HFF-Myc (cell line): ENCODE measurements at regions not wholly inside any gene's neighbourhood (a gene's known extent, or its start where the extent isn't known, plus 50 kb on each side); places are given as distances from the start of the nearest gene placed in this dataset.

Experiments used
- DNase-seq: peaks from one replicate; pipeline ENCODE4 v3.0.0-alpha.2; 2011; ENCODE audit warnings: low read depth; ENCODE audit errors: extremely low read depth
- H3K4me3 ChIP-seq: replicated peaks from 2 replicates; pipeline ENCODE4 v1.5.1; 2011; ENCODE audit warnings: low read depth, mild to moderate bottlenecking, control low read depth, low read length
- CTCF ChIP-seq: IDR thresholded peaks from 2 replicates; pipeline ENCODE4 v1.5.1; 2012; ENCODE audit warnings: mild to moderate bottlenecking, low read depth, low read length, control low read depth; ENCODE audit errors: missing control alignments

GRCh38 chr18:73684647-73685046, 463.0 kb downstream of the FBXO15 start:
- no peak for TF ChIP-seq CTCF
- DNase-seq, result no peak
- no peak overlapping the region for H3K4me3 ChIP-seq

- DNase-seq, result no peak
- TF ChIP-seq CTCF, result no peak
- no peak overlapping the region for H3K4me3 ChIP-seq
These were observed 464.0 kb downstream of the FBXO15 start for GRCh38 chr18:73683409-73684238.

- TF ChIP-seq CTCF, result no peak
- no peak for DNase-seq
- H3K4me3 ChIP-seq, result no peak overlapping the region
These were observed 465.7 kb downstream of the FBXO15 start for GRCh38 chr18:73681912-73682311.

GRCh38 chr18:73681398-73681797, 466.2 kb downstream of the FBXO15 start:
- no peak for DNase-seq
- no peak for TF ChIP-seq CTCF
- no peak overlapping the region for H3K4me3 ChIP-seq

- DNase-seq, result no peak
- no peak overlapping the region for H3K4me3 ChIP-seq
- no peak for TF ChIP-seq CTCF
These were observed 467.5 kb downstream of the FBXO15 start for GRCh38 chr18:73679941-73680712.

GRCh38 chr18:73677450-73677849, 470.2 kb downstream of the FBXO15 start:
- no peak for DNase-seq
- TF ChIP-seq CTCF, result no peak
- no peak overlapping the region for H3K4me3 ChIP-seq
